ENCODE measurements at regions not wholly inside any gene's neighbourhood (a gene's known extent, or its start where the extent isn't known, plus 50 kb on each side); places are given as distances from the start of the nearest gene placed in this dataset.

- no peak for DNase-seq (ENCODE audit: low spot score)
- no peak for TF ChIP-seq CTCF (IDR thresholded peaks at IDR 0.05; ENCODE audit: extremely low read depth, missing control alignments)
These were observed 205.1 kb downstream of the EMX2 start for GRCh38 chr10:117747636-117748035.

GRCh38 chr10:117748058-117748457, 205.5 kb downstream of the EMX2 start:
- TF ChIP-seq CTCF (IDR thresholded peaks at IDR 0.05; ENCODE audit: extremely low read depth, missing control alignments): no peak
- no peak for DNase-seq (ENCODE audit: low spot score)

GRCh38 chr10:117750616-117751015, 208.1 kb downstream of the EMX2 start:
- no peak for DNase-seq (ENCODE audit: low spot score)
- TF ChIP-seq CTCF (IDR thresholded peaks at IDR 0.05; ENCODE audit: extremely low read depth, missing control alignments): no peak

- no peak for TF ChIP-seq CTCF (IDR thresholded peaks at IDR 0.05; ENCODE audit: extremely low read depth, missing control alignments)
- no peak for DNase-seq (ENCODE audit: low spot score)
These were observed 208.7 kb downstream of the EMX2 start for GRCh38 chr10:117751259-117751658.

GRCh38 chr10:117752103-117752502, 209.6 kb downstream of the EMX2 start:
- TF ChIP-seq CTCF (IDR thresholded peaks at IDR 0.05; ENCODE audit: extremely low read depth, missing control alignments): no peak

GRCh38 chr10:117754770-117755658, 212.5 kb downstream of the EMX2 start:
- no peak for DNase-seq (ENCODE audit: low spot score)
- no peak for TF ChIP-seq CTCF (IDR thresholded peaks at IDR 0.05; ENCODE audit: extremely low read depth, missing control alignments)

More at GRCh38 chr10:117752103-117752502, 209.6 kb downstream of the EMX2 start:
- DNase-seq (ENCODE audit: low spot score): no peak

GRCh38 chr10:117755659-117756014, 213.1 kb downstream of the EMX2 start:
- no peak for TF ChIP-seq CTCF (IDR thresholded peaks at IDR 0.05; ENCODE audit: extremely low read depth, missing control alignments)

More at GRCh38 chr10:117755659-117756014, 213.1 kb downstream of the EMX2 start:
- DNase-seq (ENCODE audit: low spot score): no peak

Data from GM20000 (cell line).